T-cell (primary cell): ENCODE measurements at regions not wholly inside any gene's neighbourhood (a gene's known extent, or its start where the extent isn't known, plus 50 kb on each side); places are given as distances from the start of the nearest gene placed in this dataset.

ENCODE experiments used
- ATAC-seq, 4 experiments: fragments of 200-7000 bp in 3 of 4; fragments of 150-1000 bp in 1 of 4; cut with Tn5 transposase; replicated peaks in 1 of 4; 1 replicate in 3 of 4; 2 replicates in 1 of 4; pipeline ENCODE4 v1.10.0; 2021; ENCODE audit warnings: moderate library complexity in 3 of 4, mild to moderate bottlenecking in 2 of 4, moderate number of reproducible peaks in 1 of 4
- CTCF ChIA-PET, 2 donors: fragments of 300-600 bp; sonication (Branson Sonifier 250); formaldehyde crosslinking; loops; one replicate each; lab custom pipeline; 2022; ENCODE audit warnings: antibody characterized with exemption in 2 of 2; lab: Charles Lee
- POLR2A ChIA-PET, 2 donors: fragments of 300-600 bp; sonication (Branson Sonifier 250); formaldehyde crosslinking; loops; one replicate each; lab custom pipeline; 2022; ENCODE audit warnings: antibody characterized with exemption in 2 of 2; lab: Charles Lee
- DNase-seq, 35 experiments: peaks; one replicate each; pipeline versions ENCODE4 v3.0.0 to v3.0.0-alpha.2; 2013 to 2023
- H3K27ac ChIP-seq: one replicate; pipeline ENCODE4 v1.5.1; 2013; ENCODE audit warnings: low read length
- H3K27me3 ChIP-seq, 2 experiments: replicated peaks in 1 of 2; 1 replicate in 1 of 2; 2 replicates in 1 of 2; pipeline versions ENCODE4 v1.6.1 to v1.7.0; 2013; ENCODE audit warnings: low read length in 1 of 2, mixed read lengths in 1 of 2; ENCODE audit not compliant: control insufficient read depth in 2 of 2, insufficient read depth in 2 of 2; ENCODE audit errors: extremely low read depth in 1 of 2
- H3K36me3 ChIP-seq, 2 donors: 1 replicate in 1 of 2; 2 replicates in 1 of 2; pipeline versions ENCODE4 v1.6.1 to v1.7.0; 2013; ENCODE audit warnings: low read length in 1 of 2; ENCODE audit not compliant: control insufficient read depth in 2 of 2, insufficient read depth in 1 of 2; ENCODE audit errors: extremely low read depth in 1 of 2
- H3K4me1 ChIP-seq, 2 experiments: 1 replicate in 1 of 2; 2 replicates in 1 of 2; pipeline versions ENCODE4 v1.6.1 to v1.7.0; 2013; ENCODE audit warnings: low read length in 2 of 2, mixed read lengths in 1 of 2; ENCODE audit not compliant: insufficient read depth in 2 of 2, control insufficient read depth in 1 of 2; ENCODE audit errors: extremely low read depth in 1 of 2
- H3K4me3 ChIP-seq, 2 donors: 1 replicate in 1 of 2; 2 replicates in 1 of 2; pipeline versions ENCODE4 v1.5.1 to v1.7.0; 2013; ENCODE audit warnings: mild to moderate bottlenecking in 2 of 2, low read length in 1 of 2, moderate library complexity in 1 of 2; ENCODE audit not compliant: control insufficient read depth in 1 of 2; ENCODE audit errors: extremely low read depth in 1 of 2
- H3K9me3 ChIP-seq: 2 replicates; pipeline ENCODE4 v1.7.0; 2013
- H3K27ac Mint-ChIP-seq, 2 donors: one replicate each; pipeline ENCODE4 v1.8.0; 2020 to 2021; ENCODE audit warnings: mild to moderate bottlenecking in 2 of 2, mixed read lengths in 2 of 2
- H3K27me3 Mint-ChIP-seq, 2 donors: one replicate each; pipeline ENCODE4 v1.8.0; 2021 to 2022; ENCODE audit warnings: mixed read lengths in 2 of 2
- H3K36me3 Mint-ChIP-seq: one replicate; pipeline ENCODE4 v1.8.0; 2021; ENCODE audit warnings: mixed read lengths
- H3K4me1 Mint-ChIP-seq, 3 donors: one replicate each; pipeline ENCODE4 v1.8.0; 2020 to 2022; ENCODE audit warnings: mixed read lengths in 3 of 3, mild to moderate bottlenecking in 1 of 3
- H3K4me3 Mint-ChIP-seq, 3 donors: one replicate each; pipeline ENCODE4 v1.8.0; 2020 to 2022; ENCODE audit warnings: mild to moderate bottlenecking in 3 of 3, mixed read lengths in 3 of 3, moderate library complexity in 3 of 3
- H3K9me3 Mint-ChIP-seq, 3 donors: one replicate each; pipeline ENCODE4 v1.8.0; 2020 to 2022; ENCODE audit warnings: mixed read lengths in 3 of 3
- WGBS: methylation state at CpG from one replicate; pipeline ENCODE4 v1.1.5; 2013; ENCODE audit warnings: missing lambda C conversion rate; ENCODE audit not compliant: insufficient coverage; 5-methylcytosine and 5-hydroxymethylcytosine counted together

DNA sequence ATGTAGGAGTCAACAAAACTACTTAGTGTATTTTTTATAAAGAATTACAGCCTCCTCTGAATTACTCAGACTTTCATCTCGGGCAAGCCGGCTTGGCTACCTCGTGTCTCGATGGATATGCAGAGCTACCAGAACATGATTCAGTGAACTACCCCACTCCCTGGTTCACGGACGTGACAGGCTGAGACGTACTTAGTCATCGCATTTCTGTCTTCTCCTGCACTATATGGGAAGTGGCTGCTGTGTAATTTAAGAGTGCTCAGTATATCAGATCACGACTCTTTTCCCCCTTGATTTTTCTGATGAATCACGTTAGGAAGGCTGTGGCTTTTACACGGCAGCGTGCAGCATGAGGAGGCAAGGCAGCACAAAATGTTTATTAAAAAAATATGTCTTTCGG lies 302.7 kb upstream of the ZFP64 start:
- POLR2A ChIA-PET = interaction anchor here in 1 of 2 donors (0.8 kb wide), 1 partner anchor 508 kb away, joined by 3 read pairs; no protein-coding TSS in a partner anchor
- Mint-ChIP-seq H3K27ac (peak overlapping the region; percentile 24 to 60), H3K36me3 (no peaks in the 10 kb centered on the region), H3K4me1 (peaks cover 18 to 19% (median 19%) of the 10 kb centered on the region in 3 donors), H3K4me3 (peak overlapping the region; percentile 67 to 70 (median 68)), H3K27me3 (peaks cover 0 to 14% of the 10 kb centered on the region in 2 donors), H3K9me3 (no peaks in the 10 kb centered on the region)
- no peaks in the 10 kb centered on the region for H3K27me3 ChIP-seq
- WGBS = 0% methylated on average over 3 of the region's 13 CpGs
- peak in 10 of 35 experiments; percentile 1 to 41 (median 10) for DNase-seq
- peaks cover 0 to 9% of the 10 kb centered on the region in 2 experiments for H3K4me1 ChIP-seq
- CTCF ChIA-PET = no interaction called here
- ATAC-seq = peak; percentile 70 to 96 (median 91)
- no peaks in the 10 kb centered on the region for H3K9me3 ChIP-seq
- H3K27ac ChIP-seq = no peak overlapping the region
- no peak overlapping the region for H3K4me3 ChIP-seq
- H3K36me3 ChIP-seq = no peaks in the 10 kb centered on the region

DNA sequence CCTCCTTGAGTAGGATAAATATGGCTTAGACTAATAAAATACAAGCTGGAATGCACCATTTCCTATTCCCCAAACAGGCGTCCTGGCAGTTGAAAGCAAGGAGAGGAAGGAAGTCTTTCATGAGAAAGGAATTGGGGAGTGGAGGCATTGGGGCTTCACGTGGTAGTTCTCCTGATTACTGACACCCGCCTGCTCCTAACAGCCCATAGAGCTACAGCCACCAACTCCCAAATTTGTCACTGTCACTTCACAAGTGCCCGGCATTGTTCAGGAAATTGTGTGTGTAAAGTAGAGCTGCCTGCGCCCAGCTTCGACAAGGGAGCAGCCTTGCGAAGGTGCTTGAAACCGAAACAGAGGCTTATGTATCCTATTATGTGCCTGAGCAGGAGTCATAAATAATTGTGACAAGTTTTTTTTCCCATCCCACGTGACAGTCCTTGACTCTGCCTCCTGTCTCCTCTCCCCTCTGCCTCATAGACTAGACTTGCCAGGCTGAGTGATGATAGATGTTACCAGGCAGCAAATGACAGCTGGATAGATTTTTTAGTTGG lies 301.7 kb upstream of the ZFP64 start:
- no peak overlapping the region for H3K4me3 ChIP-seq
- H3K4me3 Mint-ChIP-seq = peak overlapping the region; percentile 34 to 67 (median 57)
- no peaks in the 10 kb centered on the region for H3K36me3 ChIP-seq
- WGBS = no CpG with 5 or more reads among the region's 9 CpGs
- CTCF ChIA-PET = interaction anchor here in 1 of 2 donors (1.5 kb wide), 1 partner anchor 181 kb away, joined by 5 read pairs; no protein-coding TSS in a partner anchor
- H3K36me3 Mint-ChIP-seq = no peaks in the 10 kb centered on the region
- H3K27ac Mint-ChIP-seq = peak overlapping the region; percentile 3 to 50
- H3K4me1 ChIP-seq = peaks cover 0 to 9% of the 10 kb centered on the region in 2 experiments
- H3K27me3 ChIP-seq = no peaks in the 10 kb centered on the region
- no peaks in the 10 kb centered on the region for H3K9me3 ChIP-seq
- no peak overlapping the region for H3K27ac ChIP-seq
- no peaks in the 10 kb centered on the region for H3K9me3 Mint-ChIP-seq
- peak; percentile 35 to 69 (median 38) for ATAC-seq
- POLR2A ChIA-PET = interaction anchor here in 1 of 2 donors (0.6 kb wide), 1 partner anchor 838 kb away, joined by 5 read pairs; no protein-coding TSS in a partner anchor
- H3K4me1 Mint-ChIP-seq = peaks cover 18 to 19% (median 19%) of the 10 kb centered on the region in 3 donors
- peaks cover 0 to 8% of the 10 kb centered on the region in 2 donors for H3K27me3 Mint-ChIP-seq
- peak in 2 of 35 experiments; percentile 1 to 17 for DNase-seq

DNA sequence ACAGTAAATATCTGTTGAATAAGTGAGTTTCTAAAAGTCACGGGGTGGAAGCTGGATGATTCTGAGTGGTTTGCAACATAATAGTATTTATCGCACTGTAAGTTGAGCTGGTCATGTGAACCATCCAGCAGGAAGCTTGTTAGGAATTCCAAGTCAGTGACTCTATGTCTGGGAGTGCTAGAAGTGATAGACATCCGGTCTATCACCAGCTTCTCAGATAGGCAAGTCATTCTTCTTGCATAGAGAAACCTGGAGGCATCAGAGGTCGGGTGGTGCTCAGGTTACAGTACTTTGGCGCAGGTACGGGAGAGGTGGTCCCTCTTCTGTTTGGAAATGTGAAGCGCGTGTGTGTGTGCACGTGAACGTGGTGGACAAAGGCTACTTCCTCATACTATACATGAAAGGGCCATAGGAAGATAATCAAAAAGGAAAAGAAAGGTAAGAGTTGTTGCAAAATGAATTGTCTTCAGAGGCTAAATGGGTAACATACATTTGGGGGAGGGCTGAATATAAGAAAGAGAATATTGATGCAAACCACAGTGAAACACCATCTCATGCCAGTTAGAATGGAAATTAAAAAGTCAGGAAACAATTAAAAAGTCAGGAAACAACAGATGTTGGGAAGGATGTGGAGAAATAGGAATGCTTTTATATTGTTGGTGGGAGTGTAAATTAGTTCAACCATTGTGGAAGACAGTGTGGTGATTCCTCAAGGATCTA lies 299.3 kb upstream of the ZFP64 start:
- ChIA-PET CTCF (no interaction called here), POLR2A (no interaction called here)
- Mint-ChIP-seq H3K27ac (no peak overlapping the region), H3K4me3 (no peak overlapping the region), H3K36me3 (no peaks in the 10 kb centered on the region), H3K4me1 (peaks cover 18 to 19% (median 19%) of the 10 kb centered on the region in 3 donors), H3K27me3 (peaks cover 0 to 8% of the 10 kb centered on the region in 2 donors), H3K9me3 (no peaks in the 10 kb centered on the region)
- 100% methylated on average over 5 of the region's 10 CpGs for WGBS
- Histone ChIP-seq H3K27me3 (peaks cover 0 to 4% of the 10 kb centered on the region in 2 experiments), H3K4me3 (no peak overlapping the region), H3K27ac (no peak overlapping the region), H3K9me3 (no peaks in the 10 kb centered on the region), H3K36me3 (no peaks in the 10 kb centered on the region), H3K4me1 (peaks cover 0 to 9% of the 10 kb centered on the region in 2 experiments)
- ATAC-seq (no peak), DNase-seq (no peak)

DNA sequence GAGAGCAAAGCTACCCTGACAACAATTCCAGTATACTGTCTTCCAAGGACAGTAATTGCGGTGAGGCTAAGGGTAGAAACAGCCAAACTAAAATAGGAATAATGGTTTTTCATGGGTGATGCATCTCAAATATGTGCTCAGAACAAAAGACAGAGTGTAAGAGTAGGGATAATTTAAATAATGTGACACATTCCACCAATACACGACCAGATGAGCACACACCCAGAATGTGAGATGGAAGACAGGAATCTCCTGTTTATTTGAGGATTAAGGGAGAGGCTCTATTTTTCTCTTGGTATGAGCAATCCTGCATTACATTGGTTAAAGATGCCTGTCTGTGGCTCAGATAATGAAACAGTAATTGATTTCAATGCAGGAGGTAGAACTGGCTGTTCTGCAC lies 292.9 kb upstream of the ZFP64 start:
- H3K36me3 ChIP-seq = no peaks in the 10 kb centered on the region
- peaks cover 0 to 5% (median 0%) of the 10 kb centered on the region in 3 donors for H3K4me1 Mint-ChIP-seq
- ATAC-seq (no peak), DNase-seq (no peak)
- H3K27ac ChIP-seq = no peak overlapping the region
- H3K9me3 Mint-ChIP-seq = peaks cover 0 to 3% (median 1%) of the 10 kb centered on the region in 3 donors
- H3K4me3 ChIP-seq = no peak overlapping the region
- ChIA-PET CTCF (interaction anchor here in 1 of 2 donors (0.6 kb wide), 1 partner anchor 82 kb away, joined by 3 read pairs; no protein-coding TSS in a partner anchor), POLR2A (no interaction called here)
- no peak overlapping the region for H3K27ac Mint-ChIP-seq
- H3K9me3 ChIP-seq = no peaks in the 10 kb centered on the region
- H3K27me3 Mint-ChIP-seq = no peaks in the 10 kb centered on the region
- WGBS = no CpG with 5 or more reads among the region's 2 CpGs
- no peaks in the 10 kb centered on the region for H3K4me1 ChIP-seq
- H3K27me3 ChIP-seq = peaks cover 0 to 4% of the 10 kb centered on the region in 2 experiments
- H3K4me3 Mint-ChIP-seq = no peak overlapping the region
- no peaks in the 10 kb centered on the region for H3K36me3 Mint-ChIP-seq

DNA sequence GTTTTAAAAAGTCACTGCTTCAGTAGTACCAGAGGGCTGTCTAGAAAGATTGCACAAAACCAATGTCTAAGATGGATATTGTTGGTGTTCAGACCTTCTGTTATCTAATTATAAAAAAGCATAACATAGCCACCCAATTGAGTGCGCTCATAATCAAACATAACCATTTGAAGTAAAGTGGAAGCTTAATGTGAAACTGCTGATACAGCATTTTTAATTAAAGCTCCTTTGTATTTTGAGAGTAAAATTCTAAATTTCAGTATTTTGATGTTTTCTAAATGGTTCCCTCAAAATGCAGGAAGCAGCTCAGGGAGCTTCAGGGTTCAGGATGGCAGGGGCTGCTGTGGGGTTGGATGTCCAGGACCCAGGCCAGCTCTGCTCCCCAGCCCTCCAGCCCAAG lies 291.8 kb upstream of the ZFP64 start:
- Mint-ChIP-seq H3K36me3 (no peaks in the 10 kb centered on the region), H3K9me3 (peaks cover 0 to 6% (median 3%) of the 10 kb centered on the region in 3 donors), H3K27me3 (no peaks in the 10 kb centered on the region), H3K27ac (no peak overlapping the region), H3K4me1 (peaks cover 0 to 5% (median 0%) of the 10 kb centered on the region in 3 donors), H3K4me3 (no peak overlapping the region)
- Histone ChIP-seq H3K4me1 (no peaks in the 10 kb centered on the region), H3K36me3 (no peaks in the 10 kb centered on the region), H3K27me3 (peaks cover 0 to 4% of the 10 kb centered on the region in 2 experiments), H3K4me3 (no peak overlapping the region), H3K27ac (no peak overlapping the region), H3K9me3 (no peaks in the 10 kb centered on the region)
- ChIA-PET CTCF (interaction anchor here in 1 of 2 donors (0.6 kb wide), 2 partner anchors 75 to 171 kb away, joined by 7 to 8 read pairs; no protein-coding TSS in a partner anchor), POLR2A (interaction anchor here in 1 of 2 donors (0.6 kb wide), 1 partner anchor 10 kb away, joined by 4 read pairs; no protein-coding TSS in a partner anchor)
- ATAC-seq (no peak), DNase-seq (no peak)
- WGBS = no CpG with 5 or more reads among the region's 1 CpG

DNA sequence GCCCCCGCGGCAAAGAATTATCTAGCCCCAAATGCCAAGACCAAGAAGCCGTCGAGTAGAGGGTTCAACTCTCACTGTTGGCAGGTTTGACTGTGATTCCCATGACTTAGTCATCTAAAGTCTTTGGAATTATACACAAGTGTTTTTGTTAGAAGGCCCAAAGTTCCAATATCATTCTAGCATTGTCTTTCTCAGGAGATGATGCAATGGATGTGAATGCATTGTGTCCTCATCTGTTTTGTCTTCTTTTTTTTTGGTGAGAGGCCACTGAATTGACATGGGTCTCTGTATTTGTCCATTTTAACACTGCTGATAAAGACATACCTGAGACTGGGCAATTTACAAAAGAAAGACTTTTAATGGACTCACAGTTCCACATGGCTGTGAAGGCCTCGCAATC lies 290.5 kb upstream of the ZFP64 start:
- Mint-ChIP-seq H3K4me3 (no peak overlapping the region), H3K27ac (no peak overlapping the region), H3K9me3 (peaks cover 0 to 6% (median 3%) of the 10 kb centered on the region in 3 donors), H3K36me3 (no peaks in the 10 kb centered on the region), H3K27me3 (no peaks in the 10 kb centered on the region), H3K4me1 (peaks cover 0 to 5% (median 0%) of the 10 kb centered on the region in 3 donors)
- Histone ChIP-seq H3K9me3 (no peaks in the 10 kb centered on the region), H3K27ac (no peak overlapping the region), H3K4me1 (no peaks in the 10 kb centered on the region), H3K36me3 (no peaks in the 10 kb centered on the region), H3K4me3 (no peak overlapping the region), H3K27me3 (peaks cover 0 to 4% of the 10 kb centered on the region in 2 experiments)
- WGBS = no CpG with 5 or more reads among the region's 5 CpGs
- ChIA-PET POLR2A (no interaction called here), CTCF (no interaction called here)
- DNase-seq = no peak
- ATAC-seq = no peak
